Head of caudate nucleus (tissue), 42 donors: ENCODE measurements at regions not wholly inside any gene's neighbourhood (a gene's known extent, or its start where the extent isn't known, plus 50 kb on each side); places are given as distances from the start of the nearest gene placed in this dataset.

ENCODE experiments used
- DNase-seq, 42 donors: peaks; one replicate each; pipeline versions ENCODE4 v3.0.0 to v3.0.0-alpha.2; 2020 to 2021; ENCODE audit warnings: mixed read lengths in 7 of 42
- intact Hi-C: fragments of 100-400 bp; cut with DNase I; formaldehyde crosslinking; loops from one replicate; pipeline ENCODE4 v1.15.0; 2022

GRCh38 chr17:77352441-77352840 lies 211.7 kb downstream of the SEC14L1 start:
- intact Hi-C loops: no loop called here
- DNase-seq: peak in 5 of 42 donors; percentile 3 to 21 (median 9)

- DNase-seq: peak in 4 of 42 donors; percentile 2 to 23 (median 6)
- intact Hi-C loops: no loop called here
Observed at GRCh38 chr17:77352996-77353395, 212.2 kb downstream of the SEC14L1 start.

- peak in 3 of 42 donors; percentile 9 to 20 (median 11) for DNase-seq
- intact Hi-C loops: no loop called here
Observed at GRCh38 chr17:77353684-77354419, 213.1 kb downstream of the SEC14L1 start.

- DNase-seq: peak in 4 of 42 donors; percentile 3 to 30 (median 9)
- intact Hi-C loops: no loop called here
Observed at GRCh38 chr17:77354420-77354669, 213.6 kb downstream of the SEC14L1 start.

GRCh38 chr17:77354670-77355455 lies 214.1 kb downstream of the SEC14L1 start:
- intact Hi-C loops: no loop called here
- DNase-seq: peak in 9 of 42 donors; percentile 1 to 53 (median 27)

GRCh38 chr17:77356109-77356689 lies 215.4 kb downstream of the SEC14L1 start:
- intact Hi-C loops: no loop called here
- DNase-seq: peak in 7 of 42 donors; percentile 6 to 35 (median 23)

- peak in 7 of 42 donors; percentile 5 to 32 (median 14) for DNase-seq
- intact Hi-C loops: no loop called here
Observed at GRCh38 chr17:77356690-77357201, 216.0 kb downstream of the SEC14L1 start.

GRCh38 chr17:77358801-77359200 lies 218.0 kb downstream of the SEC14L1 start:
- peak in 13 of 42 donors; percentile 1 to 21 (median 7) for DNase-seq
- intact Hi-C loops: no loop called here

GRCh38 chr17:77359236-77359635 lies 218.5 kb downstream of the SEC14L1 start:
- intact Hi-C loops: no loop called here
- DNase-seq: peak in 13 of 42 donors; percentile 1 to 22 (median 9)

GRCh38 chr17:77361986-77362620 lies 221.3 kb downstream of the SEC14L1 start:
- DNase-seq: no peak
- intact Hi-C loops: no loop called here

GRCh38 chr17:77363821-77364361 lies 223.1 kb downstream of the SEC14L1 start:
- intact Hi-C loops: no loop called here
- DNase-seq: peak in 4 of 42 donors; percentile 40 to 63 (median 48)

- intact Hi-C loops: no loop called here
- DNase-seq: no peak
Observed at GRCh38 chr17:77364381-77364911, 223.7 kb downstream of the SEC14L1 start.

- intact Hi-C loops: no loop called here
- DNase-seq: peak in 1 of 42 donors; percentile 1
Observed at GRCh38 chr17:77364941-77365583, 224.3 kb downstream of the SEC14L1 start.

- DNase-seq: peak in 8 of 42 donors; percentile 2 to 76 (median 48)
- intact Hi-C loops: no loop called here
Observed at GRCh38 chr17:77365584-77366186, 224.9 kb downstream of the SEC14L1 start.

- intact Hi-C loops: no loop called here
Observed at GRCh38 chr17:77366206-77366557, 225.4 kb downstream of the SEC14L1 start.

GRCh38 chr17:77366558-77367245 lies 225.9 kb downstream of the SEC14L1 start:
- DNase-seq: peak in 1 of 42 donors; percentile 1
- intact Hi-C loops: no loop called here

More at GRCh38 chr17:77366206-77366557, 225.4 kb downstream of the SEC14L1 start:
- DNase-seq: no peak

- peak in 1 of 42 donors; percentile 1 for DNase-seq
- intact Hi-C loops: no loop called here
Observed at GRCh38 chr17:77369544-77369971, 228.8 kb downstream of the SEC14L1 start.
